Adipose tissue (tissue), 3 donors: ENCODE measurements at regions not wholly inside any gene's neighbourhood (a gene's known extent, or its start where the extent isn't known, plus 50 kb on each side); places are given as distances from the start of the nearest gene placed in this dataset.

Source experiments
- H3K27ac ChIP-seq: one replicate; pipeline ENCODE4 v1.5.1; 2013; ENCODE audit warnings: low read depth, low read length
- WGBS, 3 donors: extraction: QIAGEN DNeasy Blood & Tissue Kit; methylation state at CpG; one replicate each; pipeline ENCODE4 v1.1.7; 2013; 5-methylcytosine and 5-hydroxymethylcytosine counted together
- donor health status: healthy with polysubstance abuse.
- donor health status: Bipolar disorder and iron deficiency.
- donor health status: healthy.

- no peak overlapping the region for H3K27ac ChIP-seq
- WGBS, 3 donors = 58 to 85% (median 62%) methylated on average over 3 of the region's 3 CpGs
Measured at GRCh38 chr12:88802096-88802706, 221.9 kb upstream of the KITLG start.

- H3K27ac ChIP-seq = no peak overlapping the region
- 58 to 77% (median 66%) methylated on average over 1 of the region's 1 CpG for WGBS, 3 donors
Measured at GRCh38 chr12:88801227-88802095, 221.2 kb upstream of the KITLG start.

- H3K27ac ChIP-seq = no peak overlapping the region
Measured at GRCh38 chr12:88793096-88793495, 212.8 kb upstream of the KITLG start.

GRCh38 chr12:88790231-88790630, 210.0 kb upstream of the KITLG start:
- 43 to 83% (median 57%) methylated on average over 1 of the region's 1 CpG for WGBS, 3 donors
- no peak overlapping the region for H3K27ac ChIP-seq

GRCh38 chr12:88784166-88784565, 203.9 kb upstream of the KITLG start:
- WGBS, 3 donors = 60 to 80% (median 67%) methylated on average over 1 of the region's 1 CpG
- no peak overlapping the region for H3K27ac ChIP-seq

- 82 to 90% (median 86%) methylated on average over 1 of the region's 1 CpG for WGBS, 3 donors
- H3K27ac ChIP-seq = no peak overlapping the region
Measured at GRCh38 chr12:88782351-88782750, 202.1 kb upstream of the KITLG start.

GRCh38 chr12:88781909-88782308, 201.6 kb upstream of the KITLG start:
- no peak overlapping the region for H3K27ac ChIP-seq

- 77 to 93% (median 89%) methylated on average over 1 of the region's 1 CpG for WGBS, 3 donors
Measured at GRCh38 chr12:88778064-88778463, 197.8 kb upstream of the KITLG start.

GRCh38 chr12:88775742-88776151, 195.5 kb upstream of the KITLG start:
- WGBS, 3 donors = 51 to 75% (median 71%) methylated on average over 3 of the region's 3 CpGs
- no peak overlapping the region for H3K27ac ChIP-seq

More at GRCh38 chr12:88778064-88778463, 197.8 kb upstream of the KITLG start:
- H3K27ac ChIP-seq = no peak overlapping the region

- H3K27ac ChIP-seq = no peak overlapping the region
Measured at GRCh38 chr12:88767699-88768098, 187.4 kb upstream of the KITLG start.

GRCh38 chr12:88764781-88765480, 184.7 kb upstream of the KITLG start:
- WGBS, 3 donors = 76 to 83% (median 77%) methylated on average over 3 of the region's 3 CpGs
- no peak overlapping the region for H3K27ac ChIP-seq

More at GRCh38 chr12:88767699-88768098, 187.4 kb upstream of the KITLG start:
- WGBS, 3 donors = 73 to 94% (median 82%) methylated on average over 1 of the region's 1 CpG

GRCh38 chr12:88763536-88764100, 183.3 kb upstream of the KITLG start:
- no peak overlapping the region for H3K27ac ChIP-seq

GRCh38 chr12:88758176-88758575, 177.9 kb upstream of the KITLG start:
- WGBS, 3 donors = 87 to 93% (median 90%) methylated on average over 4 of the region's 4 CpGs
- no peak overlapping the region for H3K27ac ChIP-seq

More at GRCh38 chr12:88763536-88764100, 183.3 kb upstream of the KITLG start:
- WGBS, 3 donors = 65 to 88% (median 82%) methylated on average over 1 of the region's 1 CpG

- 89 to 97% (median 90%) methylated on average over 4 of the region's 4 CpGs for WGBS, 3 donors
- no peak overlapping the region for H3K27ac ChIP-seq
Measured at GRCh38 chr12:88756917-88757316, 176.6 kb upstream of the KITLG start.

GRCh38 chr12:88756153-88756552, 175.9 kb upstream of the KITLG start:
- 87 to 92% (median 91%) methylated on average over 3 of the region's 3 CpGs for WGBS, 3 donors
- H3K27ac ChIP-seq = no peak overlapping the region

- H3K27ac ChIP-seq = no peak overlapping the region
- WGBS, 3 donors = 83 to 94% (median 84%) methylated on average over 8 of the region's 8 CpGs
Measured at GRCh38 chr12:88753707-88754106, 173.4 kb upstream of the KITLG start.

GRCh38 chr12:88753066-88753465, 172.8 kb upstream of the KITLG start:
- H3K27ac ChIP-seq = no peak overlapping the region
- WGBS, 3 donors = 66 to 88% (median 75%) methylated on average over 4 of the region's 4 CpGs

GRCh38 chr12:88752183-88752582, 171.9 kb upstream of the KITLG start:
- WGBS, 3 donors = 56 to 89% (median 83%) methylated on average over 3 of the region's 3 CpGs
- H3K27ac ChIP-seq = no peak overlapping the region
